ENCODE measurements at regions not wholly inside any gene's neighbourhood (a gene's known extent, or its start where the extent isn't known, plus 50 kb on each side); places are given as distances from the start of the nearest gene placed in this dataset.

GRCh38 chr1:218617986-218618385 lies 272.9 kb downstream of the TGFB2 start:
- no peak overlapping the region for H3K4me3 Mint-ChIP-seq
- DNase-seq (no peak), ATAC-seq (no peak)
- H3K9me3 Mint-ChIP-seq: peaks cover 11% of the 10 kb centered on the region
- H3K27me3 Mint-ChIP-seq (ENCODE audit: low read depth): no peaks in the 10 kb centered on the region
- H3K4me1 Mint-ChIP-seq (ENCODE audit: low read depth): no peaks in the 10 kb centered on the region
- H3K36me3 Mint-ChIP-seq (ENCODE audit: insufficient read depth): no peaks in the 10 kb centered on the region

- H3K27me3 Mint-ChIP-seq (ENCODE audit: low read depth): no peaks in the 10 kb centered on the region
- H3K4me3 Mint-ChIP-seq: no peak overlapping the region
- H3K36me3 Mint-ChIP-seq (ENCODE audit: insufficient read depth): no peaks in the 10 kb centered on the region
- DNase-seq: no peak
- no peak for ATAC-seq
- no peaks in the 10 kb centered on the region for H3K4me1 Mint-ChIP-seq (ENCODE audit: low read depth)
- peaks cover 2% of the 10 kb centered on the region for H3K9me3 Mint-ChIP-seq
Measured at GRCh38 chr1:218620956-218621355, 275.8 kb downstream of the TGFB2 start.

GRCh38 chr1:218624052-218624451 lies 278.9 kb downstream of the TGFB2 start:
- H3K4me3 Mint-ChIP-seq: no peak overlapping the region
- ATAC-seq: no peak
- no peaks in the 10 kb centered on the region for H3K27me3 Mint-ChIP-seq (ENCODE audit: low read depth)
- peaks cover 12% of the 10 kb centered on the region for H3K9me3 Mint-ChIP-seq
- no peaks in the 10 kb centered on the region for H3K36me3 Mint-ChIP-seq (ENCODE audit: insufficient read depth)
- no peaks in the 10 kb centered on the region for H3K4me1 Mint-ChIP-seq (ENCODE audit: low read depth)
- DNase-seq: no peak

- Mint-ChIP-seq H3K4me3 (no peak overlapping the region), H3K36me3 (ENCODE audit: insufficient read depth) (no peaks in the 10 kb centered on the region), H3K9me3 (peaks cover 23% of the 10 kb centered on the region), H3K4me1 (ENCODE audit: low read depth) (no peaks in the 10 kb centered on the region), H3K27me3 (ENCODE audit: low read depth) (no peaks in the 10 kb centered on the region)
- no peak for ATAC-seq
- DNase-seq: no peak
Measured at GRCh38 chr1:218625393-218625792, 280.3 kb downstream of the TGFB2 start.

- ATAC-seq (no peak), DNase-seq (no peak)
- Mint-ChIP-seq H3K9me3 (peaks cover 34% of the 10 kb centered on the region), H3K27me3 (ENCODE audit: low read depth) (no peaks in the 10 kb centered on the region), H3K36me3 (ENCODE audit: insufficient read depth) (no peaks in the 10 kb centered on the region), H3K4me3 (no peak overlapping the region), H3K4me1 (ENCODE audit: low read depth) (no peaks in the 10 kb centered on the region)
Measured at GRCh38 chr1:218633238-218633988, 288.3 kb downstream of the TGFB2 start.

GRCh38 chr1:218634212-218634611 lies 289.1 kb downstream of the TGFB2 start:
- no peak for DNase-seq
- no peak overlapping the region for H3K4me3 Mint-ChIP-seq
- no peaks in the 10 kb centered on the region for H3K27me3 Mint-ChIP-seq (ENCODE audit: low read depth)
- no peak for ATAC-seq
- H3K4me1 Mint-ChIP-seq (ENCODE audit: low read depth): no peaks in the 10 kb centered on the region
- H3K9me3 Mint-ChIP-seq: peaks cover 29% of the 10 kb centered on the region
- H3K36me3 Mint-ChIP-seq (ENCODE audit: insufficient read depth): no peaks in the 10 kb centered on the region

- H3K4me1 Mint-ChIP-seq (ENCODE audit: low read depth): no peaks in the 10 kb centered on the region
- peaks cover 12% of the 10 kb centered on the region for H3K9me3 Mint-ChIP-seq
- H3K36me3 Mint-ChIP-seq (ENCODE audit: insufficient read depth): no peaks in the 10 kb centered on the region
- ATAC-seq (no peak), DNase-seq (no peak)
- no peak overlapping the region for H3K4me3 Mint-ChIP-seq
- H3K27me3 Mint-ChIP-seq (ENCODE audit: low read depth): no peaks in the 10 kb centered on the region
Measured at GRCh38 chr1:218636548-218636947, 291.4 kb downstream of the TGFB2 start.

- ATAC-seq (no peak), DNase-seq (no peak)
- Mint-ChIP-seq H3K36me3 (ENCODE audit: insufficient read depth) (no peaks in the 10 kb centered on the region), H3K4me1 (ENCODE audit: low read depth) (no peaks in the 10 kb centered on the region), H3K4me3 (no peak overlapping the region), H3K9me3 (peaks cover 2% of the 10 kb centered on the region), H3K27me3 (ENCODE audit: low read depth) (no peaks in the 10 kb centered on the region)
Measured at GRCh38 chr1:218640173-218640572, 295.0 kb downstream of the TGFB2 start.

GRCh38 chr1:218642033-218642948 lies 297.2 kb downstream of the TGFB2 start:
- no peak for ATAC-seq
- H3K9me3 Mint-ChIP-seq: peaks cover 2% of the 10 kb centered on the region
- no peak overlapping the region for H3K4me3 Mint-ChIP-seq
- H3K36me3 Mint-ChIP-seq (ENCODE audit: insufficient read depth): no peaks in the 10 kb centered on the region
- no peak for DNase-seq
- no peaks in the 10 kb centered on the region for H3K27me3 Mint-ChIP-seq (ENCODE audit: low read depth)
- no peaks in the 10 kb centered on the region for H3K4me1 Mint-ChIP-seq (ENCODE audit: low read depth)

GRCh38 chr1:218643281-218643680 lies 298.1 kb downstream of the TGFB2 start:
- H3K9me3 Mint-ChIP-seq: peaks cover 2% of the 10 kb centered on the region
- DNase-seq: no peak
- H3K27me3 Mint-ChIP-seq (ENCODE audit: low read depth): no peaks in the 10 kb centered on the region
- no peak for ATAC-seq
- H3K36me3 Mint-ChIP-seq (ENCODE audit: insufficient read depth): no peaks in the 10 kb centered on the region
- H3K4me1 Mint-ChIP-seq (ENCODE audit: low read depth): no peaks in the 10 kb centered on the region
- H3K4me3 Mint-ChIP-seq: no peak overlapping the region

GRCh38 chr1:218643926-218644325 lies 298.8 kb downstream of the TGFB2 start:
- Mint-ChIP-seq H3K4me1 (ENCODE audit: low read depth) (no peaks in the 10 kb centered on the region), H3K36me3 (ENCODE audit: insufficient read depth) (no peaks in the 10 kb centered on the region), H3K27me3 (ENCODE audit: low read depth) (no peaks in the 10 kb centered on the region), H3K9me3 (peaks cover 2% of the 10 kb centered on the region), H3K4me3 (no peak overlapping the region)
- no peak for ATAC-seq
- no peak for DNase-seq

- Mint-ChIP-seq H3K27me3 (ENCODE audit: low read depth) (no peaks in the 10 kb centered on the region), H3K4me3 (no peak overlapping the region), H3K9me3 (no peaks in the 10 kb centered on the region), H3K4me1 (ENCODE audit: low read depth) (no peaks in the 10 kb centered on the region), H3K36me3 (ENCODE audit: insufficient read depth) (no peaks in the 10 kb centered on the region)
- DNase-seq (no peak), ATAC-seq (no peak)
Measured at GRCh38 chr1:218646288-218646687, 301.2 kb downstream of the TGFB2 start.

- ATAC-seq (no peak), DNase-seq (no peak)
- H3K9me3 Mint-ChIP-seq: peaks cover 3% of the 10 kb centered on the region
- no peaks in the 10 kb centered on the region for H3K36me3 Mint-ChIP-seq (ENCODE audit: insufficient read depth)
- no peak overlapping the region for H3K4me3 Mint-ChIP-seq
- H3K4me1 Mint-ChIP-seq (ENCODE audit: low read depth): no peaks in the 10 kb centered on the region
- peaks cover 3% of the 10 kb centered on the region for H3K27me3 Mint-ChIP-seq (ENCODE audit: low read depth)
Measured at GRCh38 chr1:218656301-218657037, 311.3 kb downstream of the TGFB2 start.

- no peaks in the 10 kb centered on the region for H3K36me3 Mint-ChIP-seq (ENCODE audit: insufficient read depth)
- H3K9me3 Mint-ChIP-seq: peaks cover 3% of the 10 kb centered on the region
- no peak overlapping the region for H3K4me3 Mint-ChIP-seq
- H3K4me1 Mint-ChIP-seq (ENCODE audit: low read depth): no peaks in the 10 kb centered on the region
- ATAC-seq: no peak
- H3K27me3 Mint-ChIP-seq (ENCODE audit: low read depth): peaks cover 3% of the 10 kb centered on the region
- DNase-seq: no peak
Measured at GRCh38 chr1:218658269-218658668, 313.1 kb downstream of the TGFB2 start.
